ENCODE measurements at regions not wholly inside any gene's neighbourhood (a gene's known extent, or its start where the extent isn't known, plus 50 kb on each side); places are given as distances from the start of the nearest gene placed in this dataset.

- H3K36me3 ChIP-seq (ENCODE audit: control insufficient read depth in 2 of 3, insufficient read depth in 3 of 3, low read length in 3 of 3) = no peaks in the 10 kb centered on the region
- no peak overlapping the region for H3K4me3 ChIP-seq (ENCODE audit: low read length in 3 of 3)
- H3K27me3 ChIP-seq (ENCODE audit: control insufficient read depth, insufficient read depth, low read length) = no peaks in the 10 kb centered on the region
- H3K9me3 ChIP-seq (ENCODE audit: control insufficient read depth in 2 of 3, insufficient read depth in 1 of 3, low read length in 3 of 3) = peaks cover 0 to 4% (median 0%) of the 10 kb centered on the region in 3 donors
- no peaks in the 10 kb centered on the region for H3K4me1 ChIP-seq (ENCODE audit: control insufficient read depth in 2 of 3, insufficient read depth in 2 of 3, low read depth in 1 of 3, low read length in 3 of 3)
- intact Hi-C loops (cut with DNase I) = loop anchor here (10.0 kb wide), 1 partner anchor 538 kb away; no protein-coding TSS in a partner anchor
- H3K27ac ChIP-seq (ENCODE audit: low read depth in 2 of 2, low read length in 2 of 2) = no peak overlapping the region
- no peak overlapping the region for H3K9ac ChIP-seq (ENCODE audit: low read length in 3 of 3)
- TF ChIP-seq CTCF (IDR thresholded peaks at IDR 0.05; ENCODE audit: borderline replicate concordance, extremely low read depth, insufficient read depth) = no peak
- DNase-seq (no peak), FAIRE-seq (no peak)
Measured at GRCh38 chr20:23232679-23233308, 117.8 kb upstream of the NXT1 start.

GRCh38 chr20:23232219-23232581 is 118.4 kb upstream of the NXT1 start:
- Histone ChIP-seq H3K4me3 (ENCODE audit: low read length in 3 of 3) (no peak overlapping the region), H3K27ac (ENCODE audit: low read depth in 2 of 2, low read length in 2 of 2) (no peak overlapping the region), H3K27me3 (ENCODE audit: control insufficient read depth, insufficient read depth, low read length) (no peaks in the 10 kb centered on the region), H3K4me1 (ENCODE audit: control insufficient read depth in 2 of 3, insufficient read depth in 2 of 3, low read depth in 1 of 3, low read length in 3 of 3) (no peaks in the 10 kb centered on the region), H3K9me3 (ENCODE audit: control insufficient read depth in 2 of 3, insufficient read depth in 1 of 3, low read length in 3 of 3) (peaks cover 0 to 4% (median 0%) of the 10 kb centered on the region in 3 donors), H3K9ac (ENCODE audit: low read length in 3 of 3) (no peak overlapping the region), H3K36me3 (ENCODE audit: control insufficient read depth in 2 of 3, insufficient read depth in 3 of 3, low read length in 3 of 3) (no peaks in the 10 kb centered on the region)
- DNase-seq = no peak
- intact Hi-C loops (cut with DNase I) = loop anchor here (10.0 kb wide), 1 partner anchor 537 kb away; no protein-coding TSS in a partner anchor
- no peak for TF ChIP-seq CTCF (IDR thresholded peaks at IDR 0.05; ENCODE audit: borderline replicate concordance, extremely low read depth, insufficient read depth)
- FAIRE-seq = no peak

- intact Hi-C loops (cut with DNase I) = loop anchor here (10.0 kb wide), 1 partner anchor 537 kb away; no protein-coding TSS in a partner anchor
- H3K9me3 ChIP-seq (ENCODE audit: control insufficient read depth in 2 of 3, insufficient read depth in 1 of 3, low read length in 3 of 3) = peaks cover 0 to 4% (median 0%) of the 10 kb centered on the region in 3 donors
Measured at GRCh38 chr20:23231561-23232218, 118.9 kb upstream of the NXT1 start.

More at GRCh38 chr20:23231561-23232218, 118.9 kb upstream of the NXT1 start:
- TF ChIP-seq CTCF (IDR thresholded peaks at IDR 0.05; ENCODE audit: borderline replicate concordance, extremely low read depth, insufficient read depth) = no peak
- Histone ChIP-seq H3K4me3 (ENCODE audit: low read length in 3 of 3) (no peak overlapping the region), H3K27ac (ENCODE audit: low read depth in 2 of 2, low read length in 2 of 2) (no peak overlapping the region), H3K36me3 (ENCODE audit: control insufficient read depth in 2 of 3, insufficient read depth in 3 of 3, low read length in 3 of 3) (no peaks in the 10 kb centered on the region), H3K4me1 (ENCODE audit: control insufficient read depth in 2 of 3, insufficient read depth in 2 of 3, low read depth in 1 of 3, low read length in 3 of 3) (no peaks in the 10 kb centered on the region), H3K9ac (ENCODE audit: low read length in 3 of 3) (no peak overlapping the region), H3K27me3 (ENCODE audit: control insufficient read depth, insufficient read depth, low read length) (no peaks in the 10 kb centered on the region)
- no peak for DNase-seq
- FAIRE-seq = no peak

Data from kidney (tissue), 13 donors.